Thyroid gland (tissue), 4 donors: ENCODE measurements at regions not wholly inside any gene's neighbourhood (a gene's known extent, or its start where the extent isn't known, plus 50 kb on each side); places are given as distances from the start of the nearest gene placed in this dataset.

Experiments
- POLR2A ChIP-seq, 2 donors: fragments of 450-650 bp; IDR thresholded peaks; one replicate each; pipeline ENCODE4 v1.6.1; 2017; ENCODE audit warnings: antibody characterized with exemption in 2 of 2, mild to moderate bottlenecking in 2 of 2, moderate library complexity in 1 of 2
- TF ChIP-seq, protein P1 (sequence below), 6 experiments: fragments of 200-600 bp in 3 of 6; fragments of 450-650 bp in 3 of 6; sonication (generic) in 3 of 6; IDR thresholded peaks; one replicate each; pipeline ENCODE4 v1.5.1; 2016 to 2019; ENCODE audit warnings: antibody characterized with exemption in 6 of 6, mild to moderate bottlenecking in 2 of 6, inconsistent platforms in 1 of 6, moderate library complexity in 1 of 6

GRCh38 chr4:81982846-81983540 is 390.8 kb downstream of the HNRNPD start:
- no peak for TF ChIP-seq POLR2A (IDR thresholded peaks at IDR 0.05)
- TF ChIP-seq, protein P1, sequence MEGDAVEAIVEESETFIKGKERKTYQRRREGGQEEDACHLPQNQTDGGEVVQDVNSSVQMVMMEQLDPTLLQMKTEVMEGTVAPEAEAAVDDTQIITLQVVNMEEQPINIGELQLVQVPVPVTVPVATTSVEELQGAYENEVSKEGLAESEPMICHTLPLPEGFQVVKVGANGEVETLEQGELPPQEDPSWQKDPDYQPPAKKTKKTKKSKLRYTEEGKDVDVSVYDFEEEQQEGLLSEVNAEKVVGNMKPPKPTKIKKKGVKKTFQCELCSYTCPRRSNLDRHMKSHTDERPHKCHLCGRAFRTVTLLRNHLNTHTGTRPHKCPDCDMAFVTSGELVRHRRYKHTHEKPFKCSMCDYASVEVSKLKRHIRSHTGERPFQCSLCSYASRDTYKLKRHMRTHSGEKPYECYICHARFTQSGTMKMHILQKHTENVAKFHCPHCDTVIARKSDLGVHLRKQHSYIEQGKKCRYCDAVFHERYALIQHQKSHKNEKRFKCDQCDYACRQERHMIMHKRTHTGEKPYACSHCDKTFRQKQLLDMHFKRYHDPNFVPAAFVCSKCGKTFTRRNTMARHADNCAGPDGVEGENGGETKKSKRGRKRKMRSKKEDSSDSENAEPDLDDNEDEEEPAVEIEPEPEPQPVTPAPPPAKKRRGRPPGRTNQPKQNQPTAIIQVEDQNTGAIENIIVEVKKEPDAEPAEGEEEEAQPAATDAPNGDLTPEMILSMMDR (IDR thresholded peaks at IDR 0.05) = no peak
